ENCODE measurements at regions not wholly inside any gene's neighbourhood (a gene's known extent, or its start where the extent isn't known, plus 50 kb on each side); places are given as distances from the start of the nearest gene placed in this dataset.

DNA sequence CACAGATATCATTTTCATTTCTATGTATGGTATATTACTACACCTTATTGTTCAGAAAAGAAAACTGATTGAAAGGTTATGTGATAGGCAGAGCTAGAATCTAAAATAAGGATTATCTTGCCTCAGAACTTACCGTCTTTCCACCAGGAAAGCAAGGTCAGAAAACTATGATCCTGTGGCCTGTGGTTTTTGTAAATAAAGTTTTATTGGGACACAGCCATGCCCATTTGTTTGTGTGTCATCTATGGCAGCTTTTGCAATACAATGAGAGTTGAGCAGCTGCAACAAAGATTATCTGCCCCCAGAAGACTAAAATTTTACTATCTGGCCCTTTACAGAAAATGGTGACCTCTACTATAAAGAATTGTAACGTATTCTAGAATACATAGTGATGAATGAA is 314.7 kb upstream of the SLCO3A1 start:
- H3K27me3 Mint-ChIP-seq (ENCODE audit: low read depth): no peaks in the 10 kb centered on the region
- no peak overlapping the region for H3K27ac Mint-ChIP-seq (ENCODE audit: unreplicated experiment)
- no peaks in the 10 kb centered on the region for H3K36me3 Mint-ChIP-seq (ENCODE audit: low read depth)

DNA sequence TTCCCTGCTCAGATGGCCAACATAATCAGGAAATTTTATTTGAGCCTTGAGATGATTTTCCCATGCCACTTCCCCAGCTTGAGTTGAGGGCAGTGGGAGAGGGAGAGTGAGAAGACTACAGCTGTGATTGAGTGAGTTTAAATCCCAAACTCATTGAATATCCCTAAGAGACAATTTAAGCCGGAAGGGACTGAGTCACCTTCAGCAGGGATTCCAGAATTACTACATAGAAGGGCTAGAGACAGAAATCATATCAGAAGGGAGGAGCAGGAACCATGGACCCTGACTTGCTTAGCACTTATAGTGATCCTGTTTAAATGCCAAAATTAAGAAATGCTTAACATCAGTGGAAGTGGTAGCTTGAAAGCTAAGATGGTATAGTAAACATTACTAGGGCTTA is 312.2 kb upstream of the SLCO3A1 start:
- H3K9me3 Mint-ChIP-seq: no peaks in the 10 kb centered on the region
- no peak overlapping the region for H3K27ac Mint-ChIP-seq (ENCODE audit: unreplicated experiment)
- H3K4me1 Mint-ChIP-seq: peaks cover 31% of the 10 kb centered on the region
- TF ChIP-seq, protein P1, sequence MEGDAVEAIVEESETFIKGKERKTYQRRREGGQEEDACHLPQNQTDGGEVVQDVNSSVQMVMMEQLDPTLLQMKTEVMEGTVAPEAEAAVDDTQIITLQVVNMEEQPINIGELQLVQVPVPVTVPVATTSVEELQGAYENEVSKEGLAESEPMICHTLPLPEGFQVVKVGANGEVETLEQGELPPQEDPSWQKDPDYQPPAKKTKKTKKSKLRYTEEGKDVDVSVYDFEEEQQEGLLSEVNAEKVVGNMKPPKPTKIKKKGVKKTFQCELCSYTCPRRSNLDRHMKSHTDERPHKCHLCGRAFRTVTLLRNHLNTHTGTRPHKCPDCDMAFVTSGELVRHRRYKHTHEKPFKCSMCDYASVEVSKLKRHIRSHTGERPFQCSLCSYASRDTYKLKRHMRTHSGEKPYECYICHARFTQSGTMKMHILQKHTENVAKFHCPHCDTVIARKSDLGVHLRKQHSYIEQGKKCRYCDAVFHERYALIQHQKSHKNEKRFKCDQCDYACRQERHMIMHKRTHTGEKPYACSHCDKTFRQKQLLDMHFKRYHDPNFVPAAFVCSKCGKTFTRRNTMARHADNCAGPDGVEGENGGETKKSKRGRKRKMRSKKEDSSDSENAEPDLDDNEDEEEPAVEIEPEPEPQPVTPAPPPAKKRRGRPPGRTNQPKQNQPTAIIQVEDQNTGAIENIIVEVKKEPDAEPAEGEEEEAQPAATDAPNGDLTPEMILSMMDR (conservative IDR thresholded peaks at IDR 0.05): no peak
- no peaks in the 10 kb centered on the region for H3K27me3 Mint-ChIP-seq (ENCODE audit: low read depth)
- no peak for DNase-seq (ENCODE audit: low read depth, low spot score)
- no peak overlapping the region for H3K4me3 Mint-ChIP-seq
- H3K36me3 Mint-ChIP-seq (ENCODE audit: low read depth): no peaks in the 10 kb centered on the region

More for the DNA sequence above, 314.7 kb upstream of the SLCO3A1 start:
- Mint-ChIP-seq H3K4me1 (peaks cover 40% of the 10 kb centered on the region), H3K9me3 (no peaks in the 10 kb centered on the region), H3K4me3 (no peak overlapping the region)
- TF ChIP-seq, protein P1 (conservative IDR thresholded peaks at IDR 0.05): no peak
- DNase-seq (ENCODE audit: low read depth, low spot score): no peak

DNA sequence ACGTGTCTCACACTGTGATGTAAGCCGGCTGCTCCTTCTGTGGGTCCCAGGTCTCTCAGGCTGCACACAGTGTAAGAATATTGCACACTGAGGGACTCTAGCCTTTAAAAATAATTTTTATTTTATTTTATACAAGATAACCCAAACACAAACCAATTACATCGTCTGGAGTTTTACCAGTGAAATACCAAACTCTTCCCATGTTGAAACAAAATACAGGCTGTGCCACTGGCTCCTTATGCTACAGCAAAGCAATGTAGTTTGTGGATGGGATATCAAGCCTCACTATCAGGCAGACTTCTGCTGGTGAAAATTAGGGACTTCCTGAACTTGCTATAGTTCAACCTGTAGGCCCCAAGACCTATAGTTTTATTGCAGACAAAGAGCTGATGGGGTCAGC is 311.3 kb upstream of the SLCO3A1 start:
- no peaks in the 10 kb centered on the region for H3K27me3 Mint-ChIP-seq (ENCODE audit: low read depth)
- no peak overlapping the region for H3K4me3 Mint-ChIP-seq
- no peak overlapping the region for H3K27ac Mint-ChIP-seq (ENCODE audit: unreplicated experiment)
- H3K9me3 Mint-ChIP-seq: no peaks in the 10 kb centered on the region
- H3K4me1 Mint-ChIP-seq: peaks cover 24% of the 10 kb centered on the region
- no peaks in the 10 kb centered on the region for H3K36me3 Mint-ChIP-seq (ENCODE audit: low read depth)
- TF ChIP-seq, protein P1 (conservative IDR thresholded peaks at IDR 0.05): no peak
- no peak for DNase-seq (ENCODE audit: low read depth, low spot score)

DNA sequence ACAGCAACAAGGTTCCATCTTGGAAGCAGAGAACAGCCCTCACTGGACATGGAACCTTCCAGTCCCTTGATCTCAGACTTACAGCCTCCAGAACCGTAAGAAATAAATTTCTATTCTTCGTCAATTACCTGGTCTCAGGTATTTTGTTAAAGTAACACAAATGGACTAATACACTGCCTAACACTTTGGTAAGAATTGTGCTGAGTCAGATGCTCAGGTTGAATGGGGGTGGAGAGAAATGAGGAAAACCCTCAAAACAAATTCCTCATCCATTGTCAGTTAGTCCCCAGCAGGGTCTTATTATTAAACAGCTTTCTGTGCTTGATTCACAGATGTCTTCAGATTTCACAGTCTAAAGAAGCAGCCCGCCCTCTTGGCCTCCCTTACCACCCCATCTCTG is 306.2 kb upstream of the SLCO3A1 start:
- TF ChIP-seq, protein P1 (conservative IDR thresholded peaks at IDR 0.05): no peak
- H3K36me3 Mint-ChIP-seq (ENCODE audit: low read depth): no peaks in the 10 kb centered on the region

DNA sequence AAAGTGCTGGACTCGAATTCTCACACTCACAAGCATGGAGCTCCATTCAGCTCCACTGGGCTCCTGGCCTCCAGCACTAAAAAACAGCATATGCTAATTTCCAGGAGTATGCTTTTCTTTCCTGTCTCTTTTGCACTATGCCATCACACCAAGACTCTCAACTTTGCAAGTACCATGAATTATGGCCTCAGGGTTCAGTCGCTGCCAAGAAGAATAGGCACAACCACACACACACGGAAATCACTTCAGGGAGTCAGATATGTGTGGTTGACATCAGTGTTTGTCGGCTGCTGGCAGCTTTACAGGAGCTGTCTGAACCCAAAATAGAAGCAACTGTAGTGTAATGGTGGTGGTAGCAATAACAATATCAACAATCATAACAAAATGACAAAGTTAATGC is 305.0 kb upstream of the SLCO3A1 start:
- H3K4me1 Mint-ChIP-seq: peaks cover 18% of the 10 kb centered on the region
- DNase-seq (ENCODE audit: low read depth, low spot score): no peak
- H3K27me3 Mint-ChIP-seq (ENCODE audit: low read depth): no peaks in the 10 kb centered on the region
- no peak overlapping the region for H3K27ac Mint-ChIP-seq (ENCODE audit: unreplicated experiment)
- TF ChIP-seq, protein P1 (conservative IDR thresholded peaks at IDR 0.05): no peak
- no peaks in the 10 kb centered on the region for H3K9me3 Mint-ChIP-seq
- H3K4me3 Mint-ChIP-seq: no peak overlapping the region
- H3K36me3 Mint-ChIP-seq (ENCODE audit: low read depth): no peaks in the 10 kb centered on the region

More for the DNA sequence above, 306.2 kb upstream of the SLCO3A1 start:
- H3K4me3 Mint-ChIP-seq: no peak overlapping the region
- H3K27ac Mint-ChIP-seq (ENCODE audit: unreplicated experiment): no peak overlapping the region
- H3K27me3 Mint-ChIP-seq (ENCODE audit: low read depth): no peaks in the 10 kb centered on the region
- no peak for DNase-seq (ENCODE audit: low read depth, low spot score)
- peaks cover 15% of the 10 kb centered on the region for H3K4me1 Mint-ChIP-seq
- no peaks in the 10 kb centered on the region for H3K9me3 Mint-ChIP-seq

DNA sequence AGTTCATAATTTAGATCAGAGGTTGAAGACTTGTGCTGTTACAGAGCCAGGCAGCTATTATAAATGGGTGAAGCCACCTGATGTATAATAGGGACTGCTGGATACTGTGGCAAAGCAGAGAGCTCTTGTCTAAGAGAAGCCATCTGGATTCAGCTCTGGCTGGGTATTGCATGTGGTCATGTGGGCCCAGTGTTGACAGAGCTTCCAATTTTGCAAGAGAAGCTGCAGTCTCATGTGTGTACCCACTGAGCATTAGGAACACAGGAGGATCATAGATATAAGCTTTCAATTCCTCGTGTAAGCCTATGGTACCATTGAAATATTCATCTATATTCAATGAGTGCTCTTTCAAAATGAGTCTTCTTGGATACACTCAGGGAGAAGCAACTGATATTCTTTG is 303.9 kb upstream of the SLCO3A1 start:
- Mint-ChIP-seq H3K4me1 (peaks cover 18% of the 10 kb centered on the region), H3K27me3 (ENCODE audit: low read depth) (no peaks in the 10 kb centered on the region), H3K9me3 (no peaks in the 10 kb centered on the region), H3K27ac (ENCODE audit: unreplicated experiment) (no peak overlapping the region), H3K36me3 (ENCODE audit: low read depth) (no peaks in the 10 kb centered on the region), H3K4me3 (no peak overlapping the region)
- no peak for DNase-seq (ENCODE audit: low read depth, low spot score)
- TF ChIP-seq, protein P1 (conservative IDR thresholded peaks at IDR 0.05): no peak

All from neural crest cell (in vitro differentiated cells).